GM12865 (cell line): ENCODE measurements at regions not wholly inside any gene's neighbourhood (a gene's known extent, or its start where the extent isn't known, plus 50 kb on each side); places are given as distances from the start of the nearest gene placed in this dataset.
"Not testable (repeated sequence)": the region's sequence is repeated elsewhere in the genome, so short reads cannot be mapped to it uniquely, and the experiment has no call there.

Source experiments
- DNase-seq: peaks from one replicate; pipeline ENCODE4 v3.0.0; 2010; ENCODE audit warnings: low read depth
- H3K4me3 ChIP-seq: 2 replicates; pipeline ENCODE4 v1.5.1; 2011; ENCODE audit warnings: mild to moderate bottlenecking, low read depth, low read length, control low read depth
- CTCF ChIP-seq: IDR thresholded peaks from 2 replicates; pipeline ENCODE4 v1.5.1; 2011; ENCODE audit warnings: low read length, control low read depth, low read depth, inconsistent platforms; ENCODE audit not compliant: insufficient read depth; ENCODE audit errors: missing control alignments

GRCh38 chr4:137950286-137950685, 291.9 kb downstream of the SLC7A11 start:
- TF ChIP-seq CTCF: no peak
- H3K4me3 ChIP-seq: no peak overlapping the region
- DNase-seq: no peak

- no peak overlapping the region for H3K4me3 ChIP-seq
- TF ChIP-seq CTCF: no peak
- DNase-seq: no peak
These were observed 292.4 kb downstream of the SLC7A11 start for GRCh38 chr4:137949746-137950145.

GRCh38 chr4:137946453-137947174, 295.5 kb downstream of the SLC7A11 start:
- no peak overlapping the region for H3K4me3 ChIP-seq
- no peak for TF ChIP-seq CTCF
- no peak for DNase-seq

- DNase-seq, H3K4me3 ChIP-seq: not testable (repeated sequence)
These were observed 299.3 kb downstream of the SLC7A11 start for GRCh38 chr4:137942815-137943214.

GRCh38 chr4:137942015-137942515, 300.1 kb downstream of the SLC7A11 start:
- not testable (repeated sequence) for H3K4me3 ChIP-seq, DNase-seq

GRCh38 chr4:137934911-137935310, 307.2 kb downstream of the SLC7A11 start:
- no peak for TF ChIP-seq CTCF
- H3K4me3 ChIP-seq: no peak overlapping the region
- no peak for DNase-seq

- no peak for TF ChIP-seq CTCF
- no peak for DNase-seq
- no peak overlapping the region for H3K4me3 ChIP-seq
These were observed 308.1 kb downstream of the SLC7A11 start for GRCh38 chr4:137934046-137934445.

- no peak for TF ChIP-seq CTCF
- no peak overlapping the region for H3K4me3 ChIP-seq
- no peak for DNase-seq
These were observed 314.2 kb downstream of the SLC7A11 start for GRCh38 chr4:137927972-137928371.
